Spleen (tissue), 7 donors: ENCODE measurements at regions not wholly inside any gene's neighbourhood (a gene's known extent, or its start where the extent isn't known, plus 50 kb on each side); places are given as distances from the start of the nearest gene placed in this dataset.

Experiments used
- POLR2AphosphoS5 ChIP-seq, 3 donors: sonication (generic); formaldehyde crosslinking; IDR thresholded peaks; one replicate each; pipeline ENCODE4 v1.5.1; 2017; ENCODE audit warnings: antibody characterized with exemption in 3 of 3
- TF ChIP-seq, protein P1 (sequence below), 11 experiments: fragments of 200-600 bp in 7 of 11; fragments of 450-650 bp in 4 of 11; sonication (generic) in 4 of 11; IDR thresholded peaks in 8 of 11; conservative IDR thresholded peaks in 3 of 11; 1 replicate in 7 of 11; 2 replicates in 4 of 11; pipeline versions ENCODE4 v1.4.0 to v1.8.0; 2016 to 2021; ENCODE audit warnings: antibody characterized with exemption in 11 of 11, inconsistent platforms in 4 of 11, mild to moderate bottlenecking in 1 of 11
- donor health status: DM: no; HTN: no; CAD: no; lungs with moderate emphysema.
- donor health status: DM: no; HTN: no; CAD: no.
- donor health status: DM: no; HTN: no; CAD: no.

DNA sequence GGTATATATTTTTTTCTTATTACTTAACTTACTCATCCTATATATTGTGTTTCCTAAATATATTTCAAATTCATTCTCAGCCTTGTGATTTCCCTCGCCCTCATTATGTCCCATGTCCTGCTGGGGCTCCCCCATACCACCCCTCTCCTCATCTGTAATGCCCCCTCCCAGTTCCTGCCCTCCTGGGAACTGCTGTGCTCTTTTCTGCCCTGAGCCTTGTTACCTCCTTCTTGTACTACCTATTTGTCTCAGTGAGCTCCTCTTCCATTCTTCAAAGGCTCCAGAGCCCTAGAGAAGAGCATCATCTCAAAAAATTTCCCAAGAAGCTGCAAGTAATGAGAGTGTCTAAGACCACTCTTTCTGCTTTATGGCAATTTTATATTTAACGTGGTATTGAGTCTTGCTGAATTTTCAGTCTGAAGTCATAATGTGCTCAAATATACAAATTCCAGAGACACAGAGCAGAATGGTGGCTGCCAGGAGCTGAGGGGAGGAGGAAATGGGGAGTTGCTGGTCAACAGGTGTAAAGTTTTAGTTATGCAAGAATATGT, 66.5 kb upstream of the TOP3B start:
- TF ChIP-seq, protein P1, sequence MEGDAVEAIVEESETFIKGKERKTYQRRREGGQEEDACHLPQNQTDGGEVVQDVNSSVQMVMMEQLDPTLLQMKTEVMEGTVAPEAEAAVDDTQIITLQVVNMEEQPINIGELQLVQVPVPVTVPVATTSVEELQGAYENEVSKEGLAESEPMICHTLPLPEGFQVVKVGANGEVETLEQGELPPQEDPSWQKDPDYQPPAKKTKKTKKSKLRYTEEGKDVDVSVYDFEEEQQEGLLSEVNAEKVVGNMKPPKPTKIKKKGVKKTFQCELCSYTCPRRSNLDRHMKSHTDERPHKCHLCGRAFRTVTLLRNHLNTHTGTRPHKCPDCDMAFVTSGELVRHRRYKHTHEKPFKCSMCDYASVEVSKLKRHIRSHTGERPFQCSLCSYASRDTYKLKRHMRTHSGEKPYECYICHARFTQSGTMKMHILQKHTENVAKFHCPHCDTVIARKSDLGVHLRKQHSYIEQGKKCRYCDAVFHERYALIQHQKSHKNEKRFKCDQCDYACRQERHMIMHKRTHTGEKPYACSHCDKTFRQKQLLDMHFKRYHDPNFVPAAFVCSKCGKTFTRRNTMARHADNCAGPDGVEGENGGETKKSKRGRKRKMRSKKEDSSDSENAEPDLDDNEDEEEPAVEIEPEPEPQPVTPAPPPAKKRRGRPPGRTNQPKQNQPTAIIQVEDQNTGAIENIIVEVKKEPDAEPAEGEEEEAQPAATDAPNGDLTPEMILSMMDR (IDR thresholded peaks at IDR 0.05 in 8 of 11, conservative IDR thresholded peaks at IDR 0.05 in 3 of 11) = no peak
- TF ChIP-seq POLR2AphosphoS5 (IDR thresholded peaks at IDR 0.05) = no peak
